Left lung (tissue), 4 donors: ENCODE measurements at regions not wholly inside any gene's neighbourhood (a gene's known extent, or its start where the extent isn't known, plus 50 kb on each side); places are given as distances from the start of the nearest gene placed in this dataset.

Experiments used
- ATAC-seq: fragments of 200-7000 bp; cut with Tn5 transposase; one replicate; pipeline ENCODE4 v1.9.1; 2020; ENCODE audit warnings: moderate library complexity
- DNase-seq, 4 donors: peaks; one replicate each; pipeline ENCODE4 v3.0.0-alpha.2; 2013 to 2020
- H3K27ac ChIP-seq, 2 donors: fragments of 200-600 bp; sonication (generic) in 1 of 2; one replicate each; pipeline versions ENCODE4 v1.5.0 to v1.8.0; 2020 to 2021
- H3K27me3 ChIP-seq, 2 donors: fragments of 200-600 bp; sonication (generic) in 1 of 2; one replicate each; pipeline versions ENCODE4 v1.5.0 to v1.8.0; 2020 to 2021
- H3K36me3 ChIP-seq, 2 donors: fragments of 200-600 bp; sonication (generic) in 1 of 2; one replicate each; pipeline versions ENCODE4 v1.5.0 to v1.8.0; 2020 to 2021
- H3K4me1 ChIP-seq, 2 donors: fragments of 200-600 bp; one replicate each; pipeline ENCODE4 v1.8.0; 2021
- H3K4me3 ChIP-seq, 2 donors: fragments of 200-600 bp; sonication (generic) in 1 of 2; one replicate each; pipeline versions ENCODE4 v1.5.0 to v1.8.0; 2020 to 2021; ENCODE audit warnings: mild to moderate bottlenecking in 1 of 2
- H3K9me3 ChIP-seq, 2 donors: fragments of 200-600 bp; sonication (generic) in 1 of 2; one replicate each; pipeline versions ENCODE4 v1.5.0 to v1.8.0; 2020 to 2021
- intact Hi-C, 2 donors: fragments of 100-400 bp; cut with DNase I; formaldehyde crosslinking; loops; one replicate each; pipeline versions ENCODE4 v1.11.2 to v1.14.2; 2022
- TF ChIP-seq, protein P1 (sequence below), 2 donors: fragments of 200-600 bp; sonication (generic) in 1 of 2; IDR thresholded peaks; one replicate each; pipeline versions ENCODE4 v1.5.0 to v1.8.0; 2021; ENCODE audit warnings: antibody characterized with exemption in 2 of 2
- donor health status: DM: no; HTN: yes; CAD: no.
- donor health status: DM: no; HTN: no; CAD: no.

- Histone ChIP-seq H3K4me1 (no peaks in the 10 kb centered on the region), H3K9me3 (no peaks in the 10 kb centered on the region), H3K36me3 (no peaks in the 10 kb centered on the region), H3K4me3 (no peak overlapping the region), H3K27ac (no peak overlapping the region), H3K27me3 (no peaks in the 10 kb centered on the region)
- DNase-seq (no peak), ATAC-seq (no peak)
- TF ChIP-seq, protein P1, sequence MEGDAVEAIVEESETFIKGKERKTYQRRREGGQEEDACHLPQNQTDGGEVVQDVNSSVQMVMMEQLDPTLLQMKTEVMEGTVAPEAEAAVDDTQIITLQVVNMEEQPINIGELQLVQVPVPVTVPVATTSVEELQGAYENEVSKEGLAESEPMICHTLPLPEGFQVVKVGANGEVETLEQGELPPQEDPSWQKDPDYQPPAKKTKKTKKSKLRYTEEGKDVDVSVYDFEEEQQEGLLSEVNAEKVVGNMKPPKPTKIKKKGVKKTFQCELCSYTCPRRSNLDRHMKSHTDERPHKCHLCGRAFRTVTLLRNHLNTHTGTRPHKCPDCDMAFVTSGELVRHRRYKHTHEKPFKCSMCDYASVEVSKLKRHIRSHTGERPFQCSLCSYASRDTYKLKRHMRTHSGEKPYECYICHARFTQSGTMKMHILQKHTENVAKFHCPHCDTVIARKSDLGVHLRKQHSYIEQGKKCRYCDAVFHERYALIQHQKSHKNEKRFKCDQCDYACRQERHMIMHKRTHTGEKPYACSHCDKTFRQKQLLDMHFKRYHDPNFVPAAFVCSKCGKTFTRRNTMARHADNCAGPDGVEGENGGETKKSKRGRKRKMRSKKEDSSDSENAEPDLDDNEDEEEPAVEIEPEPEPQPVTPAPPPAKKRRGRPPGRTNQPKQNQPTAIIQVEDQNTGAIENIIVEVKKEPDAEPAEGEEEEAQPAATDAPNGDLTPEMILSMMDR (IDR thresholded peaks at IDR 0.05) = no peak
- intact Hi-C loops = no loop called here
These were observed 73.1 kb upstream of the ANKRD50 start for GRCh38 chr4:124785645-124786044.

GRCh38 chr4:124783847-124784246 is 71.3 kb upstream of the ANKRD50 start:
- TF ChIP-seq, protein P1 (IDR thresholded peaks at IDR 0.05) = no peak
- intact Hi-C loops = no loop called here

DNA sequence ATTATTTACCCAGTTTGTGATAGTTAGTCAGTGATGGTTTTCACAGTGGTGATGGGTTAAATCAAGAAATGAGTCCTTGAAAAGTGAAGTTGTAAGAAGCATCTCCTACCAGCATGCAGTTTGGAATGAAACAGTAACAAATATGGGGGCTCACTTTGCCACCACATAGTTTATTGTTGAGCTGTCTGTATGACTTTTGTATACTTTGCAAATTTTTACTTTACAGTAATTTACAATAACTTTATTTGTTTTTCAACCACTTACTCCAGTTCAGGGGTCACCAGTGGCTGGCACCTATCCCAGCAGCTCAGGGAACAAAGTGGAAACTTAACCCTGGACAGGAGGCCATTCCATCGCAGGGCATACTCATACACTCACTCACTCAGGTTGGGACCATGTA is 64.5 kb upstream of the ANKRD50 start:
- H3K4me3 ChIP-seq = no peak overlapping the region
- H3K36me3 ChIP-seq = no peaks in the 10 kb centered on the region
- H3K9me3 ChIP-seq = peaks cover 0 to 9% of the 10 kb centered on the region in 2 donors
- no peak overlapping the region for H3K27ac ChIP-seq
- H3K4me1 ChIP-seq = no peaks in the 10 kb centered on the region
- no peaks in the 10 kb centered on the region for H3K27me3 ChIP-seq
- no peak for ATAC-seq
- intact Hi-C loops = no loop called here
- TF ChIP-seq, protein P1 (IDR thresholded peaks at IDR 0.05) = no peak
- no peak for DNase-seq

More at GRCh38 chr4:124783847-124784246, 71.3 kb upstream of the ANKRD50 start:
- Histone ChIP-seq H3K36me3 (no peaks in the 10 kb centered on the region), H3K27ac (no peak overlapping the region), H3K27me3 (no peaks in the 10 kb centered on the region), H3K9me3 (no peaks in the 10 kb centered on the region), H3K4me1 (no peaks in the 10 kb centered on the region), H3K4me3 (no peak overlapping the region)
- DNase-seq (no peak), ATAC-seq (no peak)

GRCh38 chr4:124768596-124769365 is 56.2 kb upstream of the ANKRD50 start:
- TF ChIP-seq, protein P1 (IDR thresholded peaks at IDR 0.05) = no peak
- peaks cover 0 to 8% of the 10 kb centered on the region in 2 donors for H3K9me3 ChIP-seq
- no peaks in the 10 kb centered on the region for H3K36me3 ChIP-seq
- no peak overlapping the region for H3K27ac ChIP-seq
- ATAC-seq (no peak), DNase-seq (no peak)
- intact Hi-C loops = no loop called here
- no peaks in the 10 kb centered on the region for H3K27me3 ChIP-seq
- H3K4me3 ChIP-seq = no peak overlapping the region
- no peaks in the 10 kb centered on the region for H3K4me1 ChIP-seq

DNA sequence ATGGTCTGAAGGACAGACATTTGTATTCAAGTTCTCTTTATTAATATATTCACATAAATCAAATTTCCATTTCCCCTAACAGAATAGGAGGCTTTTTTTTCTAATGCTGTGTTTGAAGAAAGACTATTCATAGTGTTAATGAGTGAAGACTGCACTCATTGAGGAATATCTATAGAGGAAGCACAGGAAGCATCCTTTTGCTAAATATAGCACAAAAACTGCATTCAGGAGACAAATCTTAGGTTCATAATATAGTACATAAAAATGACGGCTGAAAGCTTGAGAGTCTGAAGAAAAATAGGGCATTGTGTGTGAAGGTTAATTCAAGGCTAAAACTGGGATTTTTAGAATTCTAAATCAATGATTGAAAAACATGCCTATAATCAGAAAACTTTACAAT is 50.4 kb upstream of the ANKRD50 start:
- no peaks in the 10 kb centered on the region for H3K36me3 ChIP-seq
- TF ChIP-seq, protein P1 (IDR thresholded peaks at IDR 0.05) = no peak
- intact Hi-C loops = no loop called here
- no peak for DNase-seq
- no peak overlapping the region for H3K27ac ChIP-seq
- no peaks in the 10 kb centered on the region for H3K9me3 ChIP-seq
- no peak for ATAC-seq
- no peaks in the 10 kb centered on the region for H3K27me3 ChIP-seq
- H3K4me3 ChIP-seq = no peak overlapping the region
- no peaks in the 10 kb centered on the region for H3K4me1 ChIP-seq
